Testis (tissue), 2 donors: ENCODE measurements at regions not wholly inside any gene's neighbourhood (a gene's known extent, or its start where the extent isn't known, plus 50 kb on each side); places are given as distances from the start of the nearest gene placed in this dataset.
A peak's percentile ranks its signal among the peaks of the same experiment; 100 is the strongest.
"Not testable (repeated sequence)": the region's sequence is repeated elsewhere in the genome, so short reads cannot be mapped to it uniquely, and the experiment has no call there.

ENCODE experiments used
- DNase-seq: peaks from one replicate; pipeline ENCODE4 v3.0.0-alpha.2; 2019
- H3K27ac ChIP-seq, 2 donors: fragments of 200-600 bp; sonication (generic); one replicate each; pipeline ENCODE4 v1.5.1; 2019
- H3K27me3 ChIP-seq: fragments of 200-600 bp; sonication (generic); one replicate; pipeline ENCODE4 v1.5.1; 2019
- H3K36me3 ChIP-seq: fragments of 200-600 bp; sonication (generic); one replicate; pipeline ENCODE4 v1.5.1; 2017; ENCODE audit warnings: low read depth; ENCODE audit errors: missing control alignments
- H3K4me1 ChIP-seq: fragments of 200-600 bp; sonication (generic); one replicate; pipeline ENCODE4 v1.5.1; 2019
- H3K4me3 ChIP-seq, 2 donors: fragments of 200-600 bp; sonication (generic); one replicate each; pipeline ENCODE4 v1.5.1; 2017 to 2019
- H3K9me3 ChIP-seq: fragments of 200-600 bp; sonication (generic); one replicate; pipeline ENCODE4 v1.5.1; 2017
- POLR2A ChIP-seq: fragments of 450-650 bp; IDR thresholded peaks from one replicate; pipeline ENCODE4 v1.6.1; 2017; ENCODE audit warnings: antibody characterized with exemption, mild to moderate bottlenecking, moderate library complexity
- WGBS, 2 donors: methylation state at CpG; one replicate each; pipeline ENCODE4 v1.1.5; 2018; 5-methylcytosine and 5-hydroxymethylcytosine counted together
- intact Hi-C: fragments of 100-400 bp; cut with DNase I; formaldehyde crosslinking; loops from one replicate; pipeline ENCODE4 v1.15.1; 2023; ENCODE audit warnings: low total_unique reads
- TF ChIP-seq, protein P1 (sequence below), 3 experiments: fragments of 450-650 bp in 2 of 3; fragments of 200-600 bp in 1 of 3; sonication (generic) in 1 of 3; IDR thresholded peaks; one replicate each; pipeline ENCODE4 v1.5.1; 2016 to 2019; ENCODE audit warnings: antibody characterized with exemption in 3 of 3, mild to moderate bottlenecking in 2 of 3, moderate library complexity in 1 of 3

DNA sequence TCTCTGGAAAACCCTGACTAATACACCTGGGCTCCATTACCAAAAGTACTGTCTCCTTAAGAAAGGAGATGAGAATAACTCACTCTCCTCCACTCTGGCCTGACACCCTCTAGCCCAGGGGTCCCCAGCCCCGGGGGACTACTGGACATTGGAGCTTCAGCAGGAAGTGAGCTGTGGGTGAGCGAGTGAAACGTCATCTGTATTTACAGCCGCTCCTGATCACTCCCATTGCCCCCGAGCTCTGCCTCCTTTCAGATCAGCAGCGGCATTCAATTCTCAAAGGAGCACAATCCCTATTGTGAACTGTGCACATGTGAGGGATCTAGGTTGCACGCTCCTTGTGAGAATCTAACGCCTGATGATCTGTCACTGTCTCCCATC lies 126.3 kb upstream of the TNRC6C start:
- H3K27me3 ChIP-seq = no peaks in the 10 kb centered on the region
- H3K9me3 ChIP-seq = no peaks in the 10 kb centered on the region
- WGBS, 2 donors = 86 to 91% methylated on average over 8 of the region's 8 CpGs
- no peak for DNase-seq
- peaks cover 29% of the 10 kb centered on the region for H3K4me1 ChIP-seq
- TF ChIP-seq, protein P1, sequence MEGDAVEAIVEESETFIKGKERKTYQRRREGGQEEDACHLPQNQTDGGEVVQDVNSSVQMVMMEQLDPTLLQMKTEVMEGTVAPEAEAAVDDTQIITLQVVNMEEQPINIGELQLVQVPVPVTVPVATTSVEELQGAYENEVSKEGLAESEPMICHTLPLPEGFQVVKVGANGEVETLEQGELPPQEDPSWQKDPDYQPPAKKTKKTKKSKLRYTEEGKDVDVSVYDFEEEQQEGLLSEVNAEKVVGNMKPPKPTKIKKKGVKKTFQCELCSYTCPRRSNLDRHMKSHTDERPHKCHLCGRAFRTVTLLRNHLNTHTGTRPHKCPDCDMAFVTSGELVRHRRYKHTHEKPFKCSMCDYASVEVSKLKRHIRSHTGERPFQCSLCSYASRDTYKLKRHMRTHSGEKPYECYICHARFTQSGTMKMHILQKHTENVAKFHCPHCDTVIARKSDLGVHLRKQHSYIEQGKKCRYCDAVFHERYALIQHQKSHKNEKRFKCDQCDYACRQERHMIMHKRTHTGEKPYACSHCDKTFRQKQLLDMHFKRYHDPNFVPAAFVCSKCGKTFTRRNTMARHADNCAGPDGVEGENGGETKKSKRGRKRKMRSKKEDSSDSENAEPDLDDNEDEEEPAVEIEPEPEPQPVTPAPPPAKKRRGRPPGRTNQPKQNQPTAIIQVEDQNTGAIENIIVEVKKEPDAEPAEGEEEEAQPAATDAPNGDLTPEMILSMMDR (IDR thresholded peaks at IDR 0.05) = no peak
- no peak for TF ChIP-seq POLR2A
- H3K36me3 ChIP-seq = no peaks in the 10 kb centered on the region
- H3K27ac ChIP-seq = no peak overlapping the region
- H3K4me3 ChIP-seq = no peak overlapping the region
- intact Hi-C loops = no loop called here

DNA sequence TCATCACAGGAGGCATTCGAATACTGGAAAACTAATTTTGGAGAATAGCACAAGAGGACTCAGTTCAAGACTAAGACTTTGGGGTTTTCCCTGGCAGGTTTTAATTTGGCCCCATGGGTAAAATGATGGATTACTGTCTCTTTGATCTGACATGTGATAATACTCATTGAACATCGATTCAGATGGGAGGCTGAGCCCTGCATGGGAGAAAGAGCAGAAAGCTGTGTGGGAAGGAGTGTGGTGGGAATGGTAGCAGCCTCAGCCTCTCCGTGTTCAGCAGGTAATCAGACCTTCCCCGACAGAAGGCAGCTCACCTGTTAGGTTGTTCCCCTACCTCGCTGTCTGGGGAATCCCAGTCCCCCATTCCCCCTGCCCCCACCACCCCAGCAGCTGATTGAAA lies 124.7 kb upstream of the TNRC6C start:
- H3K27ac ChIP-seq = no peak overlapping the region
- H3K36me3 ChIP-seq = no peaks in the 10 kb centered on the region
- no peaks in the 10 kb centered on the region for H3K9me3 ChIP-seq
- no peaks in the 10 kb centered on the region for H3K27me3 ChIP-seq
- intact Hi-C loops = no loop called here
- peaks cover 29% of the 10 kb centered on the region for H3K4me1 ChIP-seq
- no peak for DNase-seq
- WGBS, 2 donors = 86 to 95% methylated on average over 5 of the region's 5 CpGs
- TF ChIP-seq, protein P1 (IDR thresholded peaks at IDR 0.05) = no peak
- TF ChIP-seq POLR2A = no peak
- no peak overlapping the region for H3K4me3 ChIP-seq

DNA sequence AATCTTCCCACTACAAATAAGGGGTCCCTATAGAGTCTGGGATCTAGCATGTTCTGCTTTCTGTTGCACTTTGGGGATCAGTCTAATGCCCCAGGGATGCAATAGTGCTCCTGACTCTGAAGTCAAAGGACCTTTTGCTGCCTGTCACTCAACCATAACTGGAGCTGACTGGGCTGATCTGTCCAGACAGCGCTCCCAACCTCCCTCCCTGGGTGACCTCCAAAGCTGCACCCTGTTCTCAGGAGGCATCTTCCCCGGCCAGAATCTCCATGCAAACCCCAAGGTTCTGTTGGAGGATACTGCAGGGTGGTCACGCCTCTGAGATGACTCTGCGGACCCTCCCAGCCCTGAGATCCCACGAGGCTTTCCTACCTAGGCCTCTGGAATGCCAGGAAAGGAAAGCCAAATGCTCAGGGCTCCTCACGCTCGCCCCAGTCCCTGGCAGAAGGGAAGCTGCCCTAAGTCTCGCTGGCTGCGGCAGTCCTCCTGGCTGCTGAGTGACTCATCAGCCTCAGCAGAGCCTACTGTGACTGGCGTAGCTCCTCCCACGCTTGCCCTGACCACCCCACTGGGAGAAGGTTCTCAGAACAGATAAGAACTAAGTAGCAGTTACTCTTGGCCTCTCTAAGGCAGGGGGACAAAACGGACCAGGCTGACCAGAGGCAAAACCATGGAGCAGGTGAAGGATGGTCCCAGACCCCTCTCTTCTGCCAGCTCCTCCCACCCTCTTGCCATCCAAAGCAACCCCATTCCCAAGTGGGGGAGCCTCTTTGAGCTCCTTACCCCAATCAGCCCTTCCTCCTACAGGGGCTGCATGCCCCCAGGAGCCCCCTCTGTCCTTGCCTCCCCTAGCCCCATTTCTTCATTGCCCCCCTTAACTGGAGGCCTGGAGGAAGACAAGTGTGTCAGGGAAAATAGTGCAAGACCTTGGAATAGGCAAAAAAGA lies 124.1 kb upstream of the TNRC6C start:
- WGBS, 2 donors = 68 to 71% methylated on average over 3 to 12 of the region's 12 CpGs
- Histone ChIP-seq H3K4me3 (no peak overlapping the region), H3K27me3 (no peaks in the 10 kb centered on the region), H3K36me3 (no peaks in the 10 kb centered on the region), H3K4me1 (peaks cover 29% of the 10 kb centered on the region), H3K9me3 (no peaks in the 10 kb centered on the region), H3K27ac (no peak overlapping the region)
- TF ChIP-seq, protein P1 (IDR thresholded peaks at IDR 0.05) = no peak
- no peak for TF ChIP-seq POLR2A
- DNase-seq = peak; percentile 82
- intact Hi-C loops = no loop called here

DNA sequence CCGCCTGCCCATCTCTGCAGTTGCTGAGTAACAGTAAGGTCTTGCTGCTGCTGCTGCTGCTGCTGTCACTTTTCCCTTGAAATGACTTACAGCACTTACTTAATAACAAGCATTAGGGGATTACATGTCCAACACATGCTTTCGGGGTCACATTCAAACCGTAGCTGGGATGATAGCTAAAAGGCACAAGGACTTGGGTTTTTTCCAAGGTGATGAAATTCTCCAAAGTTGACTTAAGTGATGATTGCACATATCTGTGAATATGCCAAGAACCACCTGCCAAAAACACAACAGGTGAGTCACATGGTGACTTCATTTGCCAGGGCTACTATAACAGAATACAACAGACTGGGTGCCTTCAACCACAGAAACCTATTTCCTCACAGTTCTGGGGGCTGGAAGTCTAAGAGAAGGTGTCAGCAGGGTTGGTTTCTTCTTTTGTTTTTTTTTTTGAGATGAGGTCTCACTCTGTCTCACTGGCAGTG lies 121.9 kb upstream of the TNRC6C start:
- H3K4me3 ChIP-seq = no peak overlapping the region
- 84 to 92% methylated on average over 3 of the region's 3 CpGs for WGBS, 2 donors
- no peak overlapping the region for H3K27ac ChIP-seq
- H3K27me3 ChIP-seq = no peaks in the 10 kb centered on the region
- H3K36me3 ChIP-seq = no peaks in the 10 kb centered on the region
- intact Hi-C loops = no loop called here
- H3K4me1 ChIP-seq = peaks cover 21% of the 10 kb centered on the region
- no peak for TF ChIP-seq POLR2A
- TF ChIP-seq, protein P1 (IDR thresholded peaks at IDR 0.05) = no peak
- no peak for DNase-seq
- H3K9me3 ChIP-seq = no peaks in the 10 kb centered on the region

DNA sequence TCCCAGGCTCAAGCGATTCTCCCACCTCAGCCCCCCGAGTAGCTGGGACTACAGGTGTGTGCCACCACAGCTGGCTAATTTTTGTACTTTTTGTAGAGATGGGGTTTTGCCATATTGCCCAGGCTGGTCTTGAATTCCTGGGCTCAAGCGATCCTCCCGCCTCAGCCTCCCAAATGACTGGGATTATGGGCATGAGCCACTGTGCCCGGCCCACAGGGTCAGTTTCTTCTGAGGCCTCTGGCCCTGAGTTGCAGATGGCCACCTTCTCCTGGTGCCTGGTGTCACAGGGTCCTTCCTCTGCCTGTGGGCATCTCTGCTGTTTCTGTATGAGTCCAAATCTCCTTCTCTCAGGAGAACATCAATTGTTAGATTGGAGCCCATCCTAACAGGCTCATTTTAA lies 121.4 kb upstream of the TNRC6C start:
- DNase-seq, H3K36me3 ChIP-seq, H3K27me3 ChIP-seq, H3K27ac ChIP-seq, H3K4me3 ChIP-seq, intact Hi-C loops, H3K9me3 ChIP-seq: not testable (repeated sequence)
- 86 to 94% methylated on average over 5 of the region's 5 CpGs for WGBS, 2 donors
- peaks cover 21% of the 10 kb centered on the region for H3K4me1 ChIP-seq
